WTC11 (cell line): ENCODE measurements at regions not wholly inside any gene's neighbourhood (a gene's known extent, or its start where the extent isn't known, plus 50 kb on each side); places are given as distances from the start of the nearest gene placed in this dataset.

Experiments
- ATAC-seq: fragments of 200-7000 bp; cut with Tn5 transposase; 2 replicates; pipeline ENCODE4 v1.10.0; 2021; ENCODE audit warnings: mild to moderate bottlenecking, moderate library complexity
- CTCF ChIA-PET: fragments of 300-600 bp; sonication (Branson Sonifier 250); formaldehyde crosslinking; loops from one replicate; lab custom pipeline; 2021; ENCODE audit warnings: antibody characterized with exemption; lab: Charles Lee
- POLR2A ChIA-PET: fragments of 350-600 bp; sonication (Branson Sonifier 250); formaldehyde crosslinking; loops from one replicate; lab custom pipeline; 2021; ENCODE audit warnings: antibody characterized with exemption; lab: Charles Lee
- DNase-seq: peaks from one replicate; pipeline ENCODE4 v3.0.0; 2021; ENCODE audit warnings: low spot score
- H3K27ac Mint-ChIP-seq: 2 replicates; pipeline ENCODE4 v1.8.0; 2021; ENCODE audit warnings: mixed read lengths
- H3K27me3 Mint-ChIP-seq: 2 replicates; pipeline ENCODE4 v1.8.0; 2021; ENCODE audit warnings: low read depth, mild to moderate bottlenecking, moderate library complexity, mixed read lengths
- H3K36me3 Mint-ChIP-seq: 2 replicates; pipeline ENCODE4 v1.8.0; 2021; ENCODE audit warnings: mixed read lengths
- H3K4me1 Mint-ChIP-seq: 2 replicates; pipeline ENCODE4 v1.8.0; 2022; ENCODE audit warnings: mixed read lengths
- H3K4me3 Mint-ChIP-seq: 2 replicates; pipeline ENCODE4 v1.8.0; 2021; ENCODE audit warnings: mild to moderate bottlenecking, moderate library complexity, mixed read lengths
- H3K9me3 Mint-ChIP-seq: 2 replicates; pipeline ENCODE4 v1.8.0; 2021; ENCODE audit warnings: mixed read lengths
- ATF1 ChIP-seq: sonication (generic); formaldehyde crosslinking; IDR thresholded peaks from 2 replicates; pipeline ENCODE4 v1.8.1; 2023; ENCODE audit warnings: mild to moderate bottlenecking, moderate library complexity, missing genetic modification reagents
- CREB1 ChIP-seq: sonication (generic); formaldehyde crosslinking; IDR thresholded peaks from 2 replicates; pipeline ENCODE4 v1.8.0; 2023; ENCODE audit warnings: mild to moderate bottlenecking, missing genetic modification reagents
- FOXP1 ChIP-seq: sonication (generic); formaldehyde crosslinking; IDR thresholded peaks from 2 replicates; pipeline ENCODE4 v1.8.0; 2022; ENCODE audit warnings: missing genetic modification reagents, mild to moderate bottlenecking, moderate library complexity, borderline replicate concordance
- MYBL2 ChIP-seq: sonication (generic); formaldehyde crosslinking; IDR thresholded peaks from 2 replicates; pipeline ENCODE4 v1.8.1; 2023; ENCODE audit warnings: mild to moderate bottlenecking, moderate library complexity, missing genetic modification reagents
- NFE2L1 ChIP-seq: sonication (generic); formaldehyde crosslinking; IDR thresholded peaks from 2 replicates; pipeline ENCODE4 v1.8.1; 2023; ENCODE audit warnings: missing genetic modification reagents
- OVOL2 ChIP-seq: fragments of 250-450 bp; sonication (Bioruptor Pico); IDR thresholded peaks from 2 replicates; pipeline ENCODE4 v1.9.0; 2021; ENCODE audit warnings: mild to moderate bottlenecking, borderline replicate concordance
- PRRX2 ChIP-seq: fragments of 250-450 bp; sonication (Bioruptor Pico); IDR thresholded peaks from 2 replicates; pipeline ENCODE4 v1.8.0; 2021; ENCODE audit warnings: mild to moderate bottlenecking
- RORB ChIP-seq: fragments of 250-450 bp; sonication (Bioruptor Pico); IDR thresholded peaks from 2 replicates; pipeline ENCODE4 v1.9.0; 2021; ENCODE audit warnings: mild to moderate bottlenecking
- SMAD3 ChIP-seq: sonication (generic); formaldehyde crosslinking; IDR thresholded peaks from 2 replicates; pipeline ENCODE4 v1.8.0; 2022; ENCODE audit warnings: missing genetic modification reagents, mild to moderate bottlenecking, borderline replicate concordance
- ZNF121 ChIP-seq: sonication (generic); formaldehyde crosslinking; IDR thresholded peaks from 2 replicates; pipeline ENCODE4 v1.8.0; 2023; ENCODE audit warnings: missing genetic modification reagents
- TF ChIP-seq, protein P1 (sequence below): sonication (generic); formaldehyde crosslinking; IDR thresholded peaks from 2 replicates; pipeline ENCODE4 v1.8.1; 2023; ENCODE audit warnings: mild to moderate bottlenecking, missing genetic modification reagents, moderate library complexity
- TF ChIP-seq, protein P2 (sequence below): sonication (generic); formaldehyde crosslinking; IDR thresholded peaks from 2 replicates; pipeline ENCODE4 v1.8.0; 2022; ENCODE audit warnings: mild to moderate bottlenecking, missing genetic modification reagents
- TF ChIP-seq, protein P3 (sequence below): sonication (generic); formaldehyde crosslinking; IDR thresholded peaks from 2 replicates; pipeline ENCODE4 v1.8.1; 2023; ENCODE audit warnings: mild to moderate bottlenecking, missing genetic modification reagents, borderline replicate concordance
- TF ChIP-seq, protein P4 (sequence below): sonication (generic); formaldehyde crosslinking; IDR thresholded peaks from 2 replicates; pipeline ENCODE4 v1.8.1; 2023; ENCODE audit warnings: mild to moderate bottlenecking, moderate library complexity, missing genetic modification reagents
- TF ChIP-seq, protein P5 (sequence below): fragments of 250-450 bp; sonication (Bioruptor Pico); IDR thresholded peaks from 2 replicates; pipeline ENCODE4 v1.8.0; 2021; ENCODE audit warnings: mild to moderate bottlenecking
- TF ChIP-seq, protein P6 (sequence below): sonication (generic); formaldehyde crosslinking; IDR thresholded peaks from 2 replicates; pipeline ENCODE4 v1.8.1; 2022; ENCODE audit warnings: mild to moderate bottlenecking, missing genetic modification reagents, moderate library complexity, borderline replicate concordance
- TF ChIP-seq, protein P7 (sequence below): sonication (generic); formaldehyde crosslinking; conservative IDR thresholded peaks from 2 replicates; pipeline ENCODE4 v1.8.1; 2023; ENCODE audit warnings: mild to moderate bottlenecking, low read depth, missing genetic modification reagents, moderate library complexity
- TF ChIP-seq, protein P8 (sequence below): sonication (generic); formaldehyde crosslinking; IDR thresholded peaks from 2 replicates; pipeline ENCODE4 v1.8.0; 2022; ENCODE audit warnings: mild to moderate bottlenecking, missing genetic modification reagents

DNA sequence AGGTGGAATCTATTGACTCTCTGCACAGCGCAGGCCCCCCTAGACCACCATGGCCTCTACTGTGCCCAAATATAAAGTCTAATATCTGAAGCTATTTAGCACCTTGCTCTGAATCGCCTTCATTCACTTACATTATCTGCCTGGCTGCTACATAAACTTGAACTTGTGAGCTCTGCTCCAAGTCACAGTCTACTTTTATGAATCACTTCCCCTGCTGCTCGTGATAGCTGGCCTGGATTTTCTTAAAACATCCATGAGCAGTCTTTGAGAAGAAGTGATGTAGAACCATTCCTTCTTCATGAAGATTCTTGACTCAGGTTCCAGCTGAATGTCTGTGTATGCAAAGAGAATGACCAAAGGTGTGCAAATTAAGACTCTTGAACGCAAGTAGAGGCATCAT is 359.5 kb downstream of the RND3 start:
- H3K4me3 Mint-ChIP-seq = no peak overlapping the region
- peaks cover 16% of the 10 kb centered on the region for H3K9me3 Mint-ChIP-seq
- peaks cover 22% of the 10 kb centered on the region for H3K4me1 Mint-ChIP-seq
- CTCF ChIA-PET = no interaction called here
- no peak for DNase-seq
- POLR2A ChIA-PET = no interaction called here
- no peaks in the 10 kb centered on the region for H3K27me3 Mint-ChIP-seq
- peaks cover 8% of the 10 kb centered on the region for H3K36me3 Mint-ChIP-seq
- TF ChIP-seq, protein P1, sequence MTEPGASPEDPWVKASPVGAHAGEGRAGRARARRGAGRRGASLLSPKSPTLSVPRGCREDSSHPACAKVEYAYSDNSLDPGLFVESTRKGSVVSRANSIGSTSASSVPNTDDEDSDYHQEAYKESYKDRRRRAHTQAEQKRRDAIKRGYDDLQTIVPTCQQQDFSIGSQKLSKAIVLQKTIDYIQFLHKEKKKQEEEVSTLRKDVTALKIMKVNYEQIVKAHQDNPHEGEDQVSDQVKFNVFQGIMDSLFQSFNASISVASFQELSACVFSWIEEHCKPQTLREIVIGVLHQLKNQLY = no peak
- TF ChIP-seq, protein P2, sequence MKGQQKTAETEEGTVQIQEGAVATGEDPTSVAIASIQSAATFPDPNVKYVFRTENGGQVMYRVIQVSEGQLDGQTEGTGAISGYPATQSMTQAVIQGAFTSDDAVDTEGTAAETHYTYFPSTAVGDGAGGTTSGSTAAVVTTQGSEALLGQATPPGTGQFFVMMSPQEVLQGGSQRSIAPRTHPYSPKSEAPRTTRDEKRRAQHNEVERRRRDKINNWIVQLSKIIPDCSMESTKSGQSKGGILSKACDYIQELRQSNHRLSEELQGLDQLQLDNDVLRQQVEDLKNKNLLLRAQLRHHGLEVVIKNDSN = no peak
- TF ChIP-seq FOXP1 (CRISPR knock-in tag) = no peak
- TF ChIP-seq ATF1 (CRISPR knock-in tag) = no peak
- TF ChIP-seq, protein P3, sequence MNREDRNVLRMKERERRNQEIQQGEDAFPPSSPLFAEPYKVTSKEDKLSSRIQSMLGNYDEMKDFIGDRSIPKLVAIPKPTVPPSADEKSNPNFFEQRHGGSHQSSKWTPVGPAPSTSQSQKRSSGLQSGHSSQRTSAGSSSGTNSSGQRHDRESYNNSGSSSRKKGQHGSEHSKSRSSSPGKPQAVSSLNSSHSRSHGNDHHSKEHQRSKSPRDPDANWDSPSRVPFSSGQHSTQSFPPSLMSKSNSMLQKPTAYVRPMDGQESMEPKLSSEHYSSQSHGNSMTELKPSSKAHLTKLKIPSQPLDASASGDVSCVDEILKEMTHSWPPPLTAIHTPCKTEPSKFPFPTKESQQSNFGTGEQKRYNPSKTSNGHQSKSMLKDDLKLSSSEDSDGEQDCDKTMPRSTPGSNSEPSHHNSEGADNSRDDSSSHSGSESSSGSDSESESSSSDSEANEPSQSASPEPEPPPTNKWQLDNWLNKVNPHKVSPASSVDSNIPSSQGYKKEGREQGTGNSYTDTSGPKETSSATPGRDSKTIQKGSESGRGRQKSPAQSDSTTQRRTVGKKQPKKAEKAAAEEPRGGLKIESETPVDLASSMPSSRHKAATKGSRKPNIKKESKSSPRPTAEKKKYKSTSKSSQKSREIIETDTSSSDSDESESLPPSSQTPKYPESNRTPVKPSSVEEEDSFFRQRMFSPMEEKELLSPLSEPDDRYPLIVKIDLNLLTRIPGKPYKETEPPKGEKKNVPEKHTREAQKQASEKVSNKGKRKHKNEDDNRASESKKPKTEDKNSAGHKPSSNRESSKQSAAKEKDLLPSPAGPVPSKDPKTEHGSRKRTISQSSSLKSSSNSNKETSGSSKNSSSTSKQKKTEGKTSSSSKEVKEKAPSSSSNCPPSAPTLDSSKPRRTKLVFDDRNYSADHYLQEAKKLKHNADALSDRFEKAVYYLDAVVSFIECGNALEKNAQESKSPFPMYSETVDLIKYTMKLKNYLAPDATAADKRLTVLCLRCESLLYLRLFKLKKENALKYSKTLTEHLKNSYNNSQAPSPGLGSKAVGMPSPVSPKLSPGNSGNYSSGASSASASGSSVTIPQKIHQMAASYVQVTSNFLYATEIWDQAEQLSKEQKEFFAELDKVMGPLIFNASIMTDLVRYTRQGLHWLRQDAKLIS (CRISPR knock-in tag) = no peak
- TF ChIP-seq OVOL2 (CRISPR knock-in tag) = no peak
- TF ChIP-seq, protein P4, sequence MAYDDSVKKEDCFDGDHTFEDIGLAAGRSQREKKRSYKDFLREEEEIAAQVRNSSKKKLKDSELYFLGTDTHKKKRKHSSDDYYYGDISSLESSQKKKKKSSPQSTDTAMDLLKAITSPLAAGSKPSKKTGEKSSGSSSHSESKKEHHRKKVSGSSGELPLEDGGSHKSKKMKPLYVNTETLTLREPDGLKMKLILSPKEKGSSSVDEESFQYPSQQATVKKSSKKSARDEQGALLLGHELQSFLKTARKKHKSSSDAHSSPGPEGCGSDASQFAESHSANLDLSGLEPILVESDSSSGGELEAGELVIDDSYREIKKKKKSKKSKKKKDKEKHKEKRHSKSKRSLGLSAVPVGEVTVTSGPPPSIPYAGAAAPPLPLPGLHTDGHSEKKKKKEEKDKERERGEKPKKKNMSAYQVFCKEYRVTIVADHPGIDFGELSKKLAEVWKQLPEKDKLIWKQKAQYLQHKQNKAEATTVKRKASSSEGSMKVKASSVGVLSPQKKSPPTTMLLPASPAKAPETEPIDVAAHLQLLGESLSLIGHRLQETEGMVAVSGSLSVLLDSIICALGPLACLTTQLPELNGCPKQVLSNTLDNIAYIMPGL (CRISPR knock-in tag) = no peak
- TF ChIP-seq, protein P5, sequence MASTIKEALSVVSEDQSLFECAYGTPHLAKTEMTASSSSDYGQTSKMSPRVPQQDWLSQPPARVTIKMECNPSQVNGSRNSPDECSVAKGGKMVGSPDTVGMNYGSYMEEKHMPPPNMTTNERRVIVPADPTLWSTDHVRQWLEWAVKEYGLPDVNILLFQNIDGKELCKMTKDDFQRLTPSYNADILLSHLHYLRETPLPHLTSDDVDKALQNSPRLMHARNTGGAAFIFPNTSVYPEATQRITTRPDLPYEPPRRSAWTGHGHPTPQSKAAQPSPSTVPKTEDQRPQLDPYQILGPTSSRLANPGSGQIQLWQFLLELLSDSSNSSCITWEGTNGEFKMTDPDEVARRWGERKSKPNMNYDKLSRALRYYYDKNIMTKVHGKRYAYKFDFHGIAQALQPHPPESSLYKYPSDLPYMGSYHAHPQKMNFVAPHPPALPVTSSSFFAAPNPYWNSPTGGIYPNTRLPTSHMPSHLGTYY (CRISPR knock-in tag) = no peak
- TF ChIP-seq, protein P6, sequence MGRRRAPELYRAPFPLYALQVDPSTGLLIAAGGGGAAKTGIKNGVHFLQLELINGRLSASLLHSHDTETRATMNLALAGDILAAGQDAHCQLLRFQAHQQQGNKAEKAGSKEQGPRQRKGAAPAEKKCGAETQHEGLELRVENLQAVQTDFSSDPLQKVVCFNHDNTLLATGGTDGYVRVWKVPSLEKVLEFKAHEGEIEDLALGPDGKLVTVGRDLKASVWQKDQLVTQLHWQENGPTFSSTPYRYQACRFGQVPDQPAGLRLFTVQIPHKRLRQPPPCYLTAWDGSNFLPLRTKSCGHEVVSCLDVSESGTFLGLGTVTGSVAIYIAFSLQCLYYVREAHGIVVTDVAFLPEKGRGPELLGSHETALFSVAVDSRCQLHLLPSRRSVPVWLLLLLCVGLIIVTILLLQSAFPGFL (CRISPR knock-in tag) = no peak
- no peak for TF ChIP-seq SMAD3 (CRISPR knock-in tag)
- TF ChIP-seq MYBL2 = no peak
- TF ChIP-seq RORB (CRISPR knock-in tag) = no peak
- TF ChIP-seq PRRX2 (CRISPR knock-in tag) = no peak
- TF ChIP-seq ZNF121 (CRISPR knock-in tag) = no peak
- TF ChIP-seq CREB1 = no peak
- no peak for TF ChIP-seq NFE2L1
- TF ChIP-seq, protein P7, sequence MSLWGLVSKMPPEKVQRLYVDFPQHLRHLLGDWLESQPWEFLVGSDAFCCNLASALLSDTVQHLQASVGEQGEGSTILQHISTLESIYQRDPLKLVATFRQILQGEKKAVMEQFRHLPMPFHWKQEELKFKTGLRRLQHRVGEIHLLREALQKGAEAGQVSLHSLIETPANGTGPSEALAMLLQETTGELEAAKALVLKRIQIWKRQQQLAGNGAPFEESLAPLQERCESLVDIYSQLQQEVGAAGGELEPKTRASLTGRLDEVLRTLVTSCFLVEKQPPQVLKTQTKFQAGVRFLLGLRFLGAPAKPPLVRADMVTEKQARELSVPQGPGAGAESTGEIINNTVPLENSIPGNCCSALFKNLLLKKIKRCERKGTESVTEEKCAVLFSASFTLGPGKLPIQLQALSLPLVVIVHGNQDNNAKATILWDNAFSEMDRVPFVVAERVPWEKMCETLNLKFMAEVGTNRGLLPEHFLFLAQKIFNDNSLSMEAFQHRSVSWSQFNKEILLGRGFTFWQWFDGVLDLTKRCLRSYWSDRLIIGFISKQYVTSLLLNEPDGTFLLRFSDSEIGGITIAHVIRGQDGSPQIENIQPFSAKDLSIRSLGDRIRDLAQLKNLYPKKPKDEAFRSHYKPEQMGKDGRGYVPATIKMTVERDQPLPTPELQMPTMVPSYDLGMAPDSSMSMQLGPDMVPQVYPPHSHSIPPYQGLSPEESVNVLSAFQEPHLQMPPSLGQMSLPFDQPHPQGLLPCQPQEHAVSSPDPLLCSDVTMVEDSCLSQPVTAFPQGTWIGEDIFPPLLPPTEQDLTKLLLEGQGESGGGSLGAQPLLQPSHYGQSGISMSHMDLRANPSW (CRISPR knock-in tag) = no peak
- TF ChIP-seq, protein P8, sequence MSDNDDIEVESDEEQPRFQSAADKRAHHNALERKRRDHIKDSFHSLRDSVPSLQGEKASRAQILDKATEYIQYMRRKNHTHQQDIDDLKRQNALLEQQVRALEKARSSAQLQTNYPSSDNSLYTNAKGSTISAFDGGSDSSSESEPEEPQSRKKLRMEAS (CRISPR knock-in tag) = no peak
- ATAC-seq = no peak
- no peak overlapping the region for H3K27ac Mint-ChIP-seq
